ENCODE measurements at regions not wholly inside any gene's neighbourhood (a gene's known extent, or its start where the extent isn't known, plus 50 kb on each side); places are given as distances from the start of the nearest gene placed in this dataset.

GRCh38 chr5:92419261-92419660, 1036.1 kb upstream of the ARRDC3 start:
- no peak for TF ChIP-seq CTCF (conservative IDR thresholded peaks at IDR 0.05; ENCODE audit: low read length)
- TF ChIP-seq EZH2phosphoT487 (IDR thresholded peaks at IDR 0.05; ENCODE audit: borderline replicate concordance, low read depth, low read length): no peak

All from OCI-LY7 (cell line).